HG03108 (cell line): ENCODE measurements at regions not wholly inside any gene's neighbourhood (a gene's known extent, or its start where the extent isn't known, plus 50 kb on each side); places are given as distances from the start of the nearest gene placed in this dataset.
A peak's percentile ranks its signal among the peaks of the same experiment; 100 is the strongest.
"Not testable (repeated sequence)": the region's sequence is repeated elsewhere in the genome, so short reads cannot be mapped to it uniquely, and the experiment has no call there.

Experiments used
- ATAC-seq: cut with Tn5 transposase; IDR thresholded peaks from one replicate; pipeline ENCODE4 v1.9.1; 2021; ENCODE audit warnings: moderate library complexity; ENCODE audit not compliant: unreplicated experiment

DNA sequence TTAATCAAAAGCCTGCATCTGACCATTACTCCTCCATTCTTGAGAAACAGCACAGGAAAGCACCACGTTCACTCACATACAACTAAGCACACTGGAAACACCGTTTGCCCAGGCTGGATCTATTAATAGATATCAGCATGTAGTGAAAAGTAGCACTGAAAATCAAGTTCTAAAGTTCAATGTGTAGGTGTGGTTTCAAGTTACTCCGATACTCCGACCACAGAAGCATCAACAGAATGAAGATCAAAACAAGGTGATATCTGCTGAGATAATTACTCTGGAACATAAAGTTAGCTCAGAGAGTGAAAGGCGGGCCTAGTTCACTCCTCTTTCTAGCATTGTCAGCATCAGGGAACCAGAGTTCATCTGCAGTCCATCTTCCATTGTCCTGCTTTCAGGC, 1367.4 kb upstream of the ACVR2A start:
- no peak for ATAC-seq

DNA sequence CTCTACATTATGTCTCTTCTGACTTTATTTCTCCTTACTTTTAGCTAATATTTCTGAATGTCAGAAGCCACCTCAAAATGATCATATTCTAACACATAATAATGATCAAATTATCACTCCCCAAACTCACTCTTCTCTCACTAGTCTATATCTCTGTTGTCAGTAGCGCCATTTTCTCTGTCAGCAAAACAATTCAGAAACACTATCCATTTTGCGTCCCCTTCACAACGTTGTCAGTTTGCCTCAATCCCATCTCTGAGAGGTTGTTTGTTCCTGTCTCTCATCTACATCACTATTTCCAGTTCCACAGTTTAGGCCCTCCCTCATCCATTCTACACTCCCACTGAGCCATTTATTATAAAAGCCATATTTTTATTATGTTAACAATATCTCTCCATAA, 1376.3 kb upstream of the ACVR2A start:
- ATAC-seq, result no peak

DNA sequence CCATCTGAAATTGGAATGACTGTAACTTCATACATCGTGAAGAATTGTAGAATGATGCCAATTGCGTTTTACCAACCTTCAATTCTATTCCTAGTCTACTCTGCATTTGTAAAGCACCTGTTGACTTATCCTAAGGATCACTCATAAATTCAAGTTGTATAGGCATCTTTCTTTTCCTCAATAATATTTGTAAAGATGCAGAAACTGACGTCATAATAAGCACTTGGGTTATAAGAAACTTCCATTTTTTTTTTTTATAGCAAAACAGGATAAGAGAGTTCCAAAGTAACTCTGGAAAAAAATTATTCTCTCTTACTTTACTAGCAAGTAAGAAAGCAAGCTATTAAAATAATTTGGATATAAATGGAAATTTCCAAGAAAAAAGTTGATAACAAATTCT, 1377.4 kb upstream of the ACVR2A start:
- ATAC-seq, result no peak

DNA sequence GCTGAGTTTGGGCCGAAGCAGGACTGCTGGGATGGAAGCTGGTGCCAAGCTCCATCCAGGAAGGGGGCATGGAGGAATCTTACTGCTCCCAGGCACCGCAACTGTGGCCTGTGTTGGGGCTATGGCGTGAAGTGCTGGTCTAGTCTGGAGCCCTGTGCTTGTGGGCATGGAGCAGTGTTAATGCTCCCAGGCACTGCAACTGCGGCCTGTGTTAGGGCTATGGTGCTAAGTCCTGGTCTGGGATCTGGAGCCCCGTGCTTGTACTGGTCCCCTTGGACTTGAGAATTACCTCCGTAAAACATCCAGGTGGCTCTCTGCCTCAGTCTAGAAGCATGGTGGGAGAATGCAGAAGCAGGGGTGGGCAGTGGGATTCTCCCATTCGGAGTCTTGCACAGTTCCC, 1379.4 kb upstream of the ACVR2A start:
- no peak for ATAC-seq

DNA sequence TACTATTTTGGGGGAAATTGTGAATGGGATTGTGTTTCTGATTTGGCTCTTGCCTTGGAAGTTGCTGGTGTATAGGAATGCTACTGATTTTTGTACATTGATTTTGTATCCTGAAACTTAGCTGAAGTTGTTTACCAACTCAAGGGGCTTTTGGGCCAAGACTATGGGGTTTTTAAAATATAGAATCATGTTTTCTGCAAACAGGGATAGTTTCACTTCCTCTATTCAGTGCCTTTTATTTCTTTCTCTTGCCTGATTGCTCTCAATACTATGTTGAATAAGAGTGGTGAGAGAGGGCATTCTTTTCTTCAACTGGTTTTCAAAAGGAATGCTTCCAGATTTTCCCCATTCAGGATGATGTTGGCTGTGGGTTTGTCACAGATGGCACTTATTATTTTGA, 1383.8 kb upstream of the ACVR2A start:
- no peak for ATAC-seq

DNA sequence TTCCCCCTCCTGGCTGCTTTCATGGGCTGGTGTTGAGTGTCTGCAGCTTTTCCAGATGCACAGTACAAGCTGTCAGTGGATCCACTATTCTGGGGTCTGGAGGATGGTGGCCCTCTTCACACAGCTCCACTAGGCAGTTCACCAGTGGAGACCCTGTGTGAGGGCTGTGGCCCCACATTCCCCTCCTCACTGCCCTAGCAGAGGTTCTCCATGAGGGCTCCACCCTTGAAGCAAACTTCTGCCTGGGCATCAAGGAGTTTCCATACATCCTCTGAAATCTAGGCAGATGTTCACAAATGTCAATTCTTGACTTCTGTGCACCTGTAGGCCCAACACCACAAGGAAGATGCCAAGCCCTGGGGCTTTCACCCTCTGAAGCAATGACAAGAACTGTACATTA, 1386.2 kb upstream of the ACVR2A start:
- ATAC-seq, result no peak

DNA sequence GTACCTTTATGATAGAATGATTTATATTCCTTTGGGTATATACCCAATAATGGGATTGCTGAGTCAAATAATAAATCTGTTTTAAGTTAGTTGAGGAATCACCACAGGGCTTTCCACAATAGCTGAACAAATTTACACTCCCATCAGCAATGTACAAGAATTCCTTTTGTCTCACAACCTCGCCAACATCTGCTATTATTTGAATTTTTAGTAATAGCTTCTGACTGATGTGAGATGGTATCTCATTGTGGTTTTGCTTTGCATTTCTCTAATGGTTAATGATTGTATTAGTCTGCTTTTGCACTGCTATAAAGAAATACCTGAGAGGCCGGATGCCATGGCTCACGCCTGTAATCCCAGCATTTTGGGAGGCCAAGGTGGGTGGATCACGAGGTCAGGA, 1387.6 kb upstream of the ACVR2A start:
- no peak for ATAC-seq

DNA sequence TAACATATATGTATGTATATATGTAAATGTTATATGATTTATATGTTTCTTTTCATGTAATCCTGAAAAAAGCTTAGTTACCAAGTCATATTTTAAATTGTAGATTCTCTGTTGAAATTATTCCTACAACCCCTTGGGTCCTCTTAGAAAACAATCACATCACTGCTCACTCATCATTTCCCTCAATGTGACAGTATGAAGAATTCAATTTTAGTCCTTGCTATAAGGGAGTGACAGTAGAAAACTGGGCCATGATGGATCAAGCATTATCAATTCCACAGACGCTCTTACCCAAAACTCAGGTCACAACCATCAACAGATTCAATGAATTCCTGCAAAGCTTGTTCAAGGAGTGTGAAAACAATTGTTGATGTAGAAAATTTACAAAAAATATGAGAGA, 1389.5 kb upstream of the ACVR2A start:
- ATAC-seq, result no peak

DNA sequence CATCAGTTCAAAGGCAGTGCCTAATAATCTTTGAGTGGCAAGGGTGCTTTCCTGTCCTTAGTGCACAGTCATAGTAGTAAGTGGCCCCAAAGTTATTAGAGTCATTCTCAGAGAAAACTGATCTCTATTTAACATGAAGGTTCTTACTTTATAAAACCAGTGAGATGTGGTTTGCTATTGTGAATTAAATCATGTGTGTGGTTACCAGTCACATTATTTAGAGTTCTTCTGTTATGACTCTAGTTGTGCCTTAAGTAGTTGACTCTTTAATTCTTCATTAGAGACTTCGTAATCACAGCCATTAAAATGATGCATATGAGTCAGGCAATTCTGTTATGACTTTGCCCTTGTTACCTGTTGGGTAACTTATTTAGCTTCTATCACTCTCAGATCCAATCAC, 1392.9 kb upstream of the ACVR2A start:
- ATAC-seq, result peak; percentile 52

DNA sequence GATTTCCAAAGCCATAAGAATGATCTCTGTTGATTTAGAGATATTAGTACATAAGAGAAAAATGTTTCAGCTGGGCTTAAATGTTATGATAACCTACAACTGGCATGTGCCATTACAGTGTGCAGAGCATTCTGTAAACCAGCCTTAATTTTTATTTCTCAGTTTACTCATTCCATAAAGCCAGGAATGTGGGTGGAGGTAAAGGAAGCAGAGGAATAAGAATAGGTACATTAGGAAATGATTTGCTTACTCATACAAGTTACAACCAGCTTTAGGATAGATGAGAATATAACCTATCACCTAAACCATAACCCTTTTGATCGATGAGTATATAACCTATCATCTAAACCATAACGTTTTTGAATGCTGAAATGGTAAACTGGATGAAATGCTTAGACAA, 1394.7 kb upstream of the ACVR2A start:
- no peak for ATAC-seq

DNA sequence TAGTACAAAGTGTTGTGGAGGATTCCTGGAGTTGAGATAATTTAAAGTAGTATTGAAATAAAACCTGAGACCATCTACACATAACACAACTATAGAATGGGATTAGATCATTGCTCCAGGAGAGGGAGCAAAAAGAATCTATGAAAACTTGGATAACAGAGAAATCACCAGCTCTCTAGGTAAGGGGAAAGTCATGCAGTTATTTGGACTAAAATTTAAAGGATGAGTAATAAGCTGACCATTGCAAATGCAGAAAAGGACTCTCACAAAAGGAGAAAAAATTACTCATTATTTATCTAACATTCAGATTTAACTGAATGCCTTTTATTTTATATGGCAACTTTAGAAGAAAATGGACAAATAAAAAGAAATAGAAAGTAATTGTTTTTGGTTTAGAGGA, 1399.8 kb upstream of the ACVR2A start:
- ATAC-seq, result no peak

DNA sequence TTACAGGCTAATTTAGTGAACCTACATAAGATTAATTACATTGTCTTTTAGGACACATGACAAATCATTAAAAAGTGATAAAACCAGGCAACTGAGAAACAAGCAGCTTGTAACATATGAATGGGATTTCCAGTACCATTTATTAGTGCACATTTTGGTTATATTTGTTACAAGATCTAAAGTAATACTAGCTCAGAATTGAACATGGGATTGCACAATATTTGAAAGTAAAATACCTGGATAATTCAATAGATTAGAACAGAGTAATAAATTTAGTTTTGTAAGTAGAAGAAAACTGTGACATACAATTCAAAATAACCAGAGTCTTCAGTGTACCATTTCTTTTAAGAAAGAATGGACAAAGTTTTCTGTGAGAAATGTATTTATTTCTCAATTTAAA, 1400.7 kb upstream of the ACVR2A start:
- no peak for ATAC-seq

DNA sequence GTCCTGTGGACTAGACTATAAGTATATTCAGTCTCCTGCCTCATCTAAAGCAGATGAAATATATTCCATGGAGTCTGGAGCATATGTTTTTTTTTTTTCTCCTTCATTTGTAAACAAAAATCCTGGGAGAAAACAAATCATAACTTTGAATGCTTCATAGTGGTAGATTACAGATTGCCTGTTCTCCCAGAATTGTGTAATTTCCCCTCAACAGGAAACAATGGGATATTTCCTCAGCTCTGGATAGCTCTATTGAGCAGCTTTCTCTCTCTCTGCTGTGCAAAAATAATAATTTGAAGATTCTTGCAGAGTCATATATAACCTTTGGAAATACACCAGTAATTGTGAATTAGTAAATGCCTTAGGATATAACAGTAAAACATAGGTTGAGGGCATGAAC, 1406.6 kb upstream of the ACVR2A start:
- ATAC-seq, result no peak

DNA sequence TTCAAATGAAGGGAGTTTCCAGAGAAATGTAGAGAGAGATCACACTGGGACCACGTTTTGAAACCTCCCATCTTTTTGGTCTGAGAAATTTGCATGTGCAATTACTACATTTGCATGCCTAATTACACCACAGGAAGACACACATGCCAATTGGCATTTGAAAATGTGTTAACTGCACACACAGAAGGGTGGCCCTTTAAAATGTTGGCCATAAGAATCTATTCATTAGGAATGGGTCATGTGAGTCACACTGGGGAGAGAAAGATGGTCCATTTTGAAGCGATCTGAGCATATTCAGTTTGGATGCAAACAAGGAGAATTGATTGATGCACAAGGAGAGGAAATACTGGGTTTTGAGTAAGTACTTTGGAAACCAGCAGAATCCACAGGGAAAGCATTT, 1407.1 kb upstream of the ACVR2A start:
- ATAC-seq, result no peak

DNA sequence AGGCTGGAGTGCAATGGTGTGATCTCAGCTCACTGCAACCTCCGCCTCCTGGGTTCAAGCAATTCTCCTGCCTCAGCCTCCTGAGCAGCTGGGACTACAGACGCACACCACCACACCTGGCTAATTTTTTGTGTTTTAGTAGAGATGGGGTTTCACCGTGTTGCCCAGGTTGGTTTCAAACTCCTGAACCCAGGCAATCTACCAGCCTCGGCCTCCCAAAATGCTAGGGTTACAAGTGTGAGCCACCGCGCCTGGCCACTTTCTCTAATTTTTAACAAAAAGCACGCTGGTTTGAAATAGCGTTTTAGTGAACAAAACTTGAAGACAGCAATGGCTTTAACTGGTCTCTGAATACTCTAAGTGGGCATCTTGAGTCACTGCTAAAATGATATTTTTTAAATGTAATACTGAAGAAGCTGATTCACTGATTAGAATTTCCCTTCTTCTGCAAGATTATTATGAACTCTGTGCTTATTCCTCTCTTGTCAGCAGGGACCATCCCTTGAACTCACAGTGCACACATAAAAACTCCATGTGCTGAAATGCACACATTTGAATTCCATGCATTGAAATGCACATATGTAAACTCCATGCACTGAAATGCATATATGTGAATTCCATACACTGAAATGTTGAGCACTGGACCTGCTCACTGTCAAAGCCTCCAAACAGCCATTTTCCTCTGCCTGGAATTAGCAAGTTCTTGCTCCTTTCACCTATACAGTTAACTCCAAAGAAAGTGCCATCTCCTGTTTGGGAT, 1411.5 kb upstream of the ACVR2A start:
- ATAC-seq, result no peak

DNA sequence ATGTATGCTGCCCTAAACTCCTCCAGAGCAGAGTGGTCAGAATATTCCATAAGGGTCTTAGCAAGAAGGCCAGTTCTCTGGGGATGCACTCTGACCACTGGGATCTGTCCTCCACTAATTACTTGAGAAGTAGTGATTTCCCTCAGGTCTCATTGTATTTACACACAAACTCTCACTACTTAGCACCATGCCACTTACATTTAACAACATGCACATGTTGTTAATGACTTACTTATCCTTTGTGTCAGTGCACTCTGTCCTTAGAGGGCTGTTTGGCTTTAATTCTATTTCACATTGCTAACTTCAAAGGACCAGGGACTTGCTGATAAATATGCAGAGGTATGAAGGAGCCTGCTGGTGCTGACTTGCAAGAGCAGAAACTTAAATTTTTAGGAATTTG, 1415.5 kb upstream of the ACVR2A start:
- no peak for ATAC-seq

DNA sequence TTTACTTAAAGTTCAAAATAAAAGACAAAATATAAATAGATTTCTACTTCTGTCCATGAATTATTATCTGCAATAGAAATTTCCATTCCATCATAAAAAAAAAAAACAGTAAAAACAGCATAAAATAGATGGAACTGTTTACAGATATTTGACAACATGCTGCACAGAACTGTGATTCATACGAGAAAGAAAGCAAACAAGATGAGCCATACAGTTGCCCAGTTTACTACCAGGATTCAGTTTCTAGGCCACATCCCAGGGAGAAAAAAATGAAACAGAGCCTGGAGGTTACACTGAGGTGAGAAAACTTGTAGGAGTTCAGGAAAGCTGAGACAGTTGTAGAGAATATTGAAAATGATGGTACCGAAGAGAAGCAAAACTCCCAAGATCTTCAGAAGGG, 1426.9 kb upstream of the ACVR2A start:
- no peak for ATAC-seq

DNA sequence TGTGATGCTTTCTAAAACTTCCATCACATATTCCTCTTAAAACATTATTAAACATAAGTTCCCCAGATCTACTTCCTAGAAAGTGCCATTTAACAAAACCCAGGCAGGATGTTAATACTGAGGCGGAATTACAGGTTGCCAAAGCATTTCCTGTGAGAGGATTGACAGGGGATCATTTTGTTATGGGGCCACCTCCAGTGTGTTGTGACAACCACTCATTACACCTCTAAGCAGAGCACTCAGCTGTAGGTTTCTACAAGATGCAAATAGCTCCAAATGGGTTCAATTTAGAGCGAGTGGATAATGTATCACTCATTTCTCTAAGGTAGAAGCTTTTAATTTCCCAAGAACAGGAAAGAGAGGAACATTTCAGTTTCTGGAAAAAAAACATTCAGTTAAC, 1429.5 kb upstream of the ACVR2A start:
- no peak for ATAC-seq

DNA sequence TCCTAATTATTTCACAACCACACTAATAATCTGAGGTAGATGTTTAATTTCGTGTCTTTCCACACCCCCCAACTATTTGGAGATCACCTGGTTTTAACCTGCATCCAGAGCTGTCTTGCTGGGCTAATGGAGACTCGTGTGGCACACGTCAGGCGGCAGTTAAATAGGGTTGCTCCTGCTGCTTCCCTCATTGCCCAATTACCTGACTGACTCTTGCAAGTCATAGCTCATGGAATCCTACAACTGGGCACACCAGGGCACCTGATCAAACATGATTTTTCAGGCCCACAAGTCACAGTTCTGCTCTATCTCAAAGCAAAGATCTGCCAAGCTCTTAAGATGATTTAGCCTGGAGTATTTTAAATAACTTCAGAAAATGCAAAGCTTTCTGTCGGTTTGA, 1430.4 kb upstream of the ACVR2A start:
- no peak for ATAC-seq

DNA sequence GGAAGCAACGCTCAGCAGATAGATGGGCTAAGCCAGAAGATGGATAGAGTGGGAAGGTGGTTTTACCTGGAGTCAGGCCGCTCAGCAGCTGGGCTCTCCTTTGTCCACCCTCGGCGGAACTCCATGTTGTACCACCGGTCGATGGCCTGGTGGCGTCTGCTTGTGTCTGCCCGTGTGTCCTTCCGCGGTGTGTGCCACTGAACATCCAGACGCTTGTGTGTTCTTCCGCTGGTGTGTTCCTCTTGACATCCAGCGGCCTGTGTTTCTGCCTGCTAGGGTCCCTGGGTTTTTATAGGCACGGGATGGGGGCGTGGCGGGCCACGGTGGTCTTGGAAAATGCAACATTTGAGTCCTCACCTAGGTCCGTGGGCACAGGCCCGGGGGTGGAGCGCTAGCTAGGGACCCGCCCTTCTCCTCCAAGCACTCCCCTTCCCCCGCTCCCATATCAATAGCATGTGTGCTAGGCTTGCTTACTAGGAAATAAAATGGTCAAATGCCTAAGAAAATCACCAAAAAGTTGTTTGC, 1431.7 kb upstream of the ACVR2A start:
- no peak for ATAC-seq

DNA sequence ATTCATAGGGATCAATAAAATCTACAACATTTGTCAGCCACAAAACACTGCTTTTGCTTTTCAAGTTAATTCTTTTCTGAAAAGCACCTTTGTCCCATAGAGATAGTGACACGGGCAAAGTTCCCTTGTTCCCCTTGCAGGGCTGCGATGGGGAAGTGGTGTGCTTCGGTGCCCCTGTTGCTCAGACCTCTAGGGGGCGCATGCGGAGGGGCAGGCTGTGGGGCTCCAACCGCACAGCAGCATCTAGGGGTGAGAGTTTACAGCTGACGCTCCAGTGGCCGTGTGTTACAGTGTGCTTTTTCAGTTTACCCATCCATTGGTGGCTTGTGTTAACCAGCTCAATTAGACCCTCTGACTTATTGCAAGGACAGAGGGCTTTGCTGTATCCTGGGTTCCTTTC, 1432.2 kb upstream of the ACVR2A start:
- no peak for ATAC-seq

DNA sequence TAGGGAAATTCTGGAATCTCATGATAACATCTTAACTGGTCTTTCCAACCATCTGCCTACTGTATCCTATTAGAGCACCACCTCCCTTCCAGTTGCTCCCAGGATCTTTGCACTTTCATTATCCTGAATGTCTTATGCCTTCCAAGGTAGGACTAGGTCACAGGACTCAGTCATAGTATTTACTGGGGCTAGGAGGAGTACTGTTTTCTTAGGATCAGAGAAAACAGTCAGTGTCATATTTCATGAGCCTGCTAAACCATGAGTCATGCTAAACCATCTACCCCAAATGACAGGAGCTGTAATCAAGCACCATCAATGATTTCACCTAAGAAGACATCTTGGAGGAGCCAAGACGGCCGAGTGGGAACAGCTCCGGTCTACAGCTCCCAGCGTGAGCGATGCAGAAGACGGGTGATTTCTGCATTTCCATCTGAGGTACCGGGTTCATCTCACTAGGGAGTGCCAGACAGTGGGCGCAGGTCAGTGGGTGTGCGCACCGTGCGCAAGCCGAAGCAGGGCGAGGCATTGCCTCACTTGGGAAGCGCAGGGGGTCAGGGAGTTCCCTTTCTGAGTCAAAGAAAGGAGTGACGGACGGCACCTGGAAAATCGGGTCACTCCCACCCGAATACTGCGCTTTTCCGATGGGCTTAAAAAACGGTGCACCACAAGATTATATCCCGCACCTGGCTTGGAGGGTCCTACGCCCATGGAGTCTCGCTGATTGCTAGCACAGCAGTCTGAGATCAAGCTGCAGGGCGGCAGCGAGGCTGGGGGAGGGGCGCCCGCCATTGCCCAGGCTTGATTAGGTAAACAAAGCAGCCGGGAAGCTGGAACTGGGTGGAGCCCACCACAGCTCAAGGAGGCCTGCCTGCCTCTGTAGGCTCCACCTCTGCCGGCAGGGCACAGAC, 1439.2 kb upstream of the ACVR2A start:
- ATAC-seq, result not testable (repeated sequence)
